Skeletal muscle tissue (tissue), 3 donors: ENCODE measurements at regions not wholly inside any gene's neighbourhood (a gene's known extent, or its start where the extent isn't known, plus 50 kb on each side); places are given as distances from the start of the nearest gene placed in this dataset.

ENCODE experiments used
- H3K27ac ChIP-seq: one replicate; pipeline ENCODE4 v1.7.0; 2013; ENCODE audit warnings: mild to moderate bottlenecking, low read depth, low read length, inconsistent platforms
- H3K27me3 ChIP-seq, 3 donors: one replicate each; pipeline ENCODE4 v1.7.0; 2013; ENCODE audit warnings: low read length in 3 of 3; ENCODE audit not compliant: control insufficient read depth in 3 of 3, insufficient read depth in 3 of 3
- H3K36me3 ChIP-seq, 3 donors: one replicate each; pipeline ENCODE4 v1.7.0; 2013; ENCODE audit warnings: low read length in 3 of 3; ENCODE audit not compliant: control insufficient read depth in 3 of 3, insufficient read depth in 3 of 3
- H3K4me1 ChIP-seq, 3 donors: one replicate each; pipeline ENCODE4 v1.7.0; 2013; ENCODE audit warnings: low read length in 3 of 3, mild to moderate bottlenecking in 3 of 3; ENCODE audit not compliant: control insufficient read depth in 3 of 3, insufficient read depth in 3 of 3
- H3K4me3 ChIP-seq, 3 donors: one replicate each; pipeline ENCODE4 v1.7.0; 2013; ENCODE audit warnings: low read length in 3 of 3
- H3K9ac ChIP-seq, 3 donors: one replicate each; pipeline ENCODE4 v1.7.0; 2013; ENCODE audit warnings: low read length in 3 of 3, mild to moderate bottlenecking in 3 of 3, moderate library complexity in 2 of 3, low read depth in 1 of 3
- H3K9me3 ChIP-seq, 3 donors: one replicate each; pipeline ENCODE4 v1.7.0; 2013; ENCODE audit warnings: low read length in 3 of 3; ENCODE audit not compliant: control insufficient read depth in 3 of 3
- donor health status: Osteomylitis.

DNA sequence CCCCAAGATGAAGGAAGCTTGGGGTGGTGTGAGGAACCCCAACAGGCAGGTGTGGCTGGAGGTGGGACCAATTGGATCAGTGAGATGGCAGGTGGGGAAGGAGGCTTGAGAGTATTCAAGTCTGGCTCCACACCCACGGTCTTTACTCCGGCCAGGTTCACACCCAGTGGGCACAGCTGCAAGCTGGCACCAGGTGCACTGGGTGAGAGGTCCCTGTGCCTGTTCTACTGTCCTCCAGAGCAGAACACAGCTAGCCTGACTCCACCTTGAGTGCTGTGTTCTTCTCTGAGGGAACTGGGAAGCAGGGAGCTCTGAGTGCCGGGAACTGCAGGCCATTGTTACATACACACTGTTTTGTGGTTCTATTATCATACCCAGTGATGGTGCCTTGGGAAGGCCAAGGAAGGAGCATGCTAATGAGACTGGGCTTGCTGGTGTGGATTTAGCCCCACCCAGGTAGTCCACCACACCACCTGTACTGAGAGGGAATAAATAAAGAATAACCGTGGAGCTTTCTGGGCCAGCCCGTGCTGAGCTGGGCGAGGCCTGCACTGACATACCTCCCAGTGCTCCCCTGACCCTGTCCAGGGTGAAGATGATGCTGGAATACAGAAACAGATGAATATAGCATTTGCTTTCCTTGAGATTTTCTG is 93.4 kb downstream of the ABHD5 start:
- Histone ChIP-seq H3K9ac (no peak overlapping the region), H3K27ac (no peak overlapping the region), H3K4me1 (no peaks in the 10 kb centered on the region), H3K36me3 (no peaks in the 10 kb centered on the region), H3K9me3 (no peaks in the 10 kb centered on the region), H3K27me3 (no peaks in the 10 kb centered on the region), H3K4me3 (no peak overlapping the region)

DNA sequence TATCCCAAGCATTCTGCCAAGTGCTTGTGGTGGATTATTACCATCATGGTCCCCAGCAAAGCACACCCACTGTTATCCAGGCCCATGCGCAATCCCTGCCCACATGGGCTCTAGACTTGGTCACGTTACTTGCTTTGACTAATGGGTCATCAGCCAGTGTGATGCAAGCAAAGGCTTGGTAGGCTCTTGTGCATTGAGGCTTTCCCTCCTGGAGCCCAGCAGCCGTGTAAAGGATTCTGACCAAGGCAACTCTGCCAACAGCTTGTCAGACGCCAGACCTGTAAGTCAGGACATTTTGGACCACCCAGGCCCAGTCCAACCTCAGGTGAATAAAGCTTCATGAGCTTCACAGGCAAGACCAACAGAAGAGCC is 93.9 kb downstream of the ABHD5 start:
- Histone ChIP-seq H3K36me3 (no peaks in the 10 kb centered on the region), H3K27me3 (no peaks in the 10 kb centered on the region), H3K4me1 (no peaks in the 10 kb centered on the region), H3K9me3 (no peaks in the 10 kb centered on the region), H3K27ac (no peak overlapping the region), H3K9ac (no peak overlapping the region), H3K4me3 (no peak overlapping the region)

DNA sequence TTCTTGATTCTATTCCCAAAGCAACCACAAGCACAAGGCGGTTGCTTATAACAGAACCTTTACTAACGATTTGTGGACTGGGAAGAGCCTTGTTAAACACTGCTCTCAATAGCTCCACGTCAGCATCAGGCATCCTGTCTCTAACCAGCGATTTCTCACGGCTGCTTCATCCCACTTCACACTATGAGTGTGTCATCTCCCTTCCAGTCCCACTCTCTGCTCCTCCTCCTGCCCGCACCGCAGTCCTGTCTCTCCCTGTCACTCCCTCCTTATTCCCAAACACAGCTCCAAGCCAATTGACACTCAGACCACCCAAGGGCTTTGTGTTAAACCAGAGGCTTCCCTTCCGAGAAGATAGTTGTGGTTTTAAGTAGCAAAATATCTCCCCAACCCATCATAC is 94.8 kb downstream of the ABHD5 start:
- Histone ChIP-seq H3K27ac (no peak overlapping the region), H3K9me3 (no peaks in the 10 kb centered on the region), H3K36me3 (no peaks in the 10 kb centered on the region), H3K27me3 (peaks cover 0 to 1% (median 0%) of the 10 kb centered on the region in 3 donors), H3K9ac (no peak overlapping the region), H3K4me1 (no peaks in the 10 kb centered on the region), H3K4me3 (no peak overlapping the region)

DNA sequence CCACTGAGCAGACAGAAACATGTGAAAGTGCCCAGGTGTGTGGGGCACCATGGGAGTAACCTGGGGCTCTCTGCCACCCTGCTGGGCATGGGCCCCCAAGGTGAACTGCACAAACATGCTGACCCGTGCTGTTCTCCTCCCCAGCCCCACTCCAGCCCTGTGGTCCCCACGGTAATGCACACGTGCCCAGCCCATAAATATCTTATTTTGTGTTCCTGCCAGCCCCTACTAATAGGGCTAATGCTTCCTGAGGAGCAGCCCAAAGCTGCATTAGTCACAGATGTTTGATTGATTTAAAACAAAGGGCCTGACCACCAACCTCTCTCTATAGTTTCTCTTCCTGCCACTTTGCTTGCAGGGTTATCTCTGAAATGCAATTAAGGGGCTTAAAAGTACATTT is 95.4 kb downstream of the ABHD5 start:
- Histone ChIP-seq H3K4me3 (no peak overlapping the region), H3K27me3 (peaks cover 0 to 2% (median under 1%) of the 10 kb centered on the region in 3 donors), H3K4me1 (no peaks in the 10 kb centered on the region)

DNA sequence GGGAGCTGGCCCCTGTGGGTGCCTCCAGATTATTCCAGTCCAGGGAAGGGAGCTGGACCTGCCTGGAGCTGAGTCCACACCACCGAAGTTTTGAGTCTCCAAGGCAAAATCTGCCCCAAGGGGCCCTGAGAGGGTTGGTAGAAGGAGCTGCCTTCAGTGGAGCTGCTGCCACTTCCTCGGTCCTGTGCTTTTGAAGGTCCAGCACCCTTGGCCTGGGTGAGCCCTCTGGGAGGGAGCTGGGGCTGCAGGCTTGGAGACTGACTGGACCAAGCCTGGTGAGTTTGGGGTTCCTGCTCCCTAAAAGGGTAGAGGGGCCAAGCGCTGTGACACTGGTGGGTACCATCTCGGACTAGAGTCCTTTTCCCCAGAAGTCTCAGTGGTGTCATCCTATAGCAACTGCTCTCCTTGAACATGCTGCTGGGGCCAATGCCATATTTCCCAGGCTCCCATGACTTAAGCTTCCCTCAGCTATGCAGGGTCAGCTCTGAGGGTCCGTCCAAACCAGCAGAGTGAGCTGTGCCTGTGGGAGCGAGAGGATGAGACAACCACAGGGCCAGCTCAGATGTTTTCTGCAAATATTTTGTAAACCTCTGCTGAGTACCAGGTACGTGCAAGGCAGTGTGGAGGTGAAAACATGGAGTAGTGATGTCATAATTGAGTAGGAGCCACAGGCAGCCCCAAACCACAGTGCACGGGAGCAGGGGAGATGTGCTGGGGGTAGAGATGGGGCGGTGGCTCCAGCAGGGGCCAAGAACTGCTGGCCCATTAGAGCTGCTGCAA is 96.0 kb downstream of the ABHD5 start:
- Histone ChIP-seq H3K4me1 (no peaks in the 10 kb centered on the region), H3K36me3 (no peaks in the 10 kb centered on the region), H3K9ac (no peak overlapping the region), H3K27me3 (peaks cover 0 to 5% (median 4%) of the 10 kb centered on the region in 3 donors), H3K4me3 (no peak overlapping the region), H3K9me3 (no peaks in the 10 kb centered on the region), H3K27ac (no peak overlapping the region)

More for the DNA sequence above, 95.4 kb downstream of the ABHD5 start:
- Histone ChIP-seq H3K27ac (no peak overlapping the region), H3K9me3 (no peaks in the 10 kb centered on the region), H3K36me3 (no peaks in the 10 kb centered on the region), H3K9ac (no peak overlapping the region)

DNA sequence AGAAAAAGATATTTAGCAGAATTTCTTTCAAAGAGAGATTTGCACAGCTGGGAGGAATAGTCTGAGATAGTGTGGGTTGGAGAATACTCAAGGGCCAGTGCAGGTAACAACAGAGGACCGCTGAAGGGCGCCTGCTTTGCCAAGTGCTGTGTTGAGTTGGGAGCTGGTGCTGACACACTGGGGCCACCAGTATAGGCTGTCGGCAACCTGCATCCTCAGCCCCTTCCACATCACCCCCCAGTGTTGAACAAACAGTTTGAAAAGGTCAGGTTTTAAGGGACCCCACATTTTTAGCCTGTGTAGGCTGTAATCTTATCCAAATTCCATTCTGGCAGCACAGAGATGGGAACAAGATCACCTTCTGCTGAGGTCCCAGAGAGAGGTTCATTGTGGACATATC is 96.6 kb downstream of the ABHD5 start:
- no peaks in the 10 kb centered on the region for H3K9me3 ChIP-seq
- no peak overlapping the region for H3K9ac ChIP-seq
- no peak overlapping the region for H3K4me3 ChIP-seq
- no peaks in the 10 kb centered on the region for H3K36me3 ChIP-seq
- no peaks in the 10 kb centered on the region for H3K4me1 ChIP-seq
- H3K27me3 ChIP-seq, result peaks cover 0 to 5% (median 4%) of the 10 kb centered on the region in 3 donors
- H3K27ac ChIP-seq, result no peak overlapping the region

DNA sequence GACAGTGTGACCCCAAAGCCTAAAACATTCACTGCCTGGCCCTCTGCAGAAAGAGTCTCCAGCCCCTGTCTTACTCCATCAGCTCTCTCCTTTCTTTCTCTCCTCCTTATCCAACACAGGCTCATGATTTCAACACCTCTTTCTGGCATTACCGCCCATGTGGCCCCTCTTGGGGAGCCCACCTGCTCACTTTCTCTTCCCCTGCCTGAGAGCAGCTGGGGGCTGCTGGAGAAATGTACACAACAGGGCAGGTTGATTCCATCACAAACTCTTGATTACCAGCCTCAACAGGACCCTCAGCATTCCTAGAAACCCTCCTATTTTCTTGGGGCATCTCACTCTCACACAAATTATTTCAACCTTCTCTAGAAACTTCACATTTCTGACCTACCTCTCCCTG is 98.3 kb downstream of the ABHD5 start:
- Histone ChIP-seq H3K36me3 (no peaks in the 10 kb centered on the region), H3K27me3 (peaks cover 0 to 5% (median 4%) of the 10 kb centered on the region in 3 donors), H3K4me3 (no peak overlapping the region), H3K9me3 (no peaks in the 10 kb centered on the region), H3K27ac (no peak overlapping the region), H3K9ac (no peak overlapping the region), H3K4me1 (no peaks in the 10 kb centered on the region)

DNA sequence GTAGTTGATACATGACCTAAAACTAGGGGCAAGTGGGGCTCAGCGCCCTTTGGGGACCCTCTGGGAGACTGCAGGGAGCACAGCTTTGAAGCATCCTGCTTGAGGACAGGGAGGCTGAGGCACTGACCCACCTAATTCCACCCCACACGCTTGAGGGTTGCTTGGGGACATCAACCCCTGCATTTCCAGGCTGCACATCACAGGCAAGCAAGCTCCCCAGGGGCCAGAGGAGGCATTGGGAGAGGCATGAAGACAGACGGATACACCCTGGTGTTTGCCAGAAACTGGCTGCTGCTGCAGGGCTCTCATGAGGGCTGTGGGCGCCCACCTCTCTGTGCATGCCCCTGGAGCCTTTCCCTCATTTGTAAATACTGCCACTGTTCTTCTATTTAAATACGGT is 99.3 kb downstream of the ABHD5 start:
- no peaks in the 10 kb centered on the region for H3K9me3 ChIP-seq
- no peaks in the 10 kb centered on the region for H3K4me1 ChIP-seq
- no peak overlapping the region for H3K4me3 ChIP-seq
- H3K36me3 ChIP-seq, result no peaks in the 10 kb centered on the region
- no peak overlapping the region for H3K9ac ChIP-seq
- H3K27ac ChIP-seq, result no peak overlapping the region
- peaks cover 0 to 5% (median 4%) of the 10 kb centered on the region in 3 donors for H3K27me3 ChIP-seq

DNA sequence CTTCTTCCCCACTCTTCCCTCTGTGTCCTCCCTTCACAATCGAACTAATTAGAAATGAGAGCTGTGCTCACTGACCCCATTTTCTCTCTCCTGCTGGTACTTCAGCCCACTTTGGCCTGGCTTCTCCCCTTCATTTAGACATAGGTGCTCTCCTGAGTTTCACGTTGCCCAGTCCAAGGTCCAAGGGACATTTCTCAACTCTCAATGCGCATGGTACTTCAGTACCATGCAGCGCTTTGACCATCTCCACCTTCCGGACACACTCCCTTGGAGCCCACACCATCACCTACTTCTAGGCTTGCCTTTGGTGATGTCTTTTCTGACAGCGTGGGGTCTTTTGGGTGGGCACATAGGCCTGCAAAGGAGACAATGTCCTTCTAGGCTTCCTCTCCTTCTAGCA is 99.7 kb downstream of the ABHD5 start:
- H3K4me1 ChIP-seq, result no peaks in the 10 kb centered on the region
- no peaks in the 10 kb centered on the region for H3K9me3 ChIP-seq
- H3K36me3 ChIP-seq, result no peaks in the 10 kb centered on the region
- no peak overlapping the region for H3K4me3 ChIP-seq
- no peak overlapping the region for H3K27ac ChIP-seq
- no peak overlapping the region for H3K9ac ChIP-seq
- H3K27me3 ChIP-seq, result peaks cover 0 to 5% (median 4%) of the 10 kb centered on the region in 3 donors

DNA sequence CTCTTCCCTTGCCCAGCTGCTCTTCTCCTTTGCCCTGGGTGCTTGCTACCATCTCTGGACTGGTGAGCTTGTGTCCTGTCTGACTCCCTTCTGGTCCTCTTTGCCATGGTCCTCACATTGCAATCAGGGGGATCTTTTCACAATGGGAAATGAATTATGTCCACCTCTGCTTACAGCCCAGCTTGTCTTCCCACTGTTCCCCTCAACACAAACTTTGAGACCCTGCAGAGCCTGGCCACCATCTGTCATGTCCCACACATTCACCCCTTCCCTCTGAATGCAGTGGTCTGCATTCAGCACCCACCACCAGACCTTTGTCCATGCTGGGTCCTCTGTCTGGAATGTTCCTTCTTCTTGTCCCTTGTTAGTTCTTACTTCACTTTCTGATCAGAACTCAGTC is 100.5 kb downstream of the ABHD5 start:
- Histone ChIP-seq H3K9me3 (no peaks in the 10 kb centered on the region), H3K4me1 (no peaks in the 10 kb centered on the region), H3K27me3 (peaks cover 0 to 7% (median 5%) of the 10 kb centered on the region in 3 donors), H3K9ac (no peak overlapping the region), H3K4me3 (no peak overlapping the region), H3K36me3 (no peaks in the 10 kb centered on the region), H3K27ac (no peak overlapping the region)
